ENCODE measurements at regions not wholly inside any gene's neighbourhood (a gene's known extent, or its start where the extent isn't known, plus 50 kb on each side); places are given as distances from the start of the nearest gene placed in this dataset.

DNA sequence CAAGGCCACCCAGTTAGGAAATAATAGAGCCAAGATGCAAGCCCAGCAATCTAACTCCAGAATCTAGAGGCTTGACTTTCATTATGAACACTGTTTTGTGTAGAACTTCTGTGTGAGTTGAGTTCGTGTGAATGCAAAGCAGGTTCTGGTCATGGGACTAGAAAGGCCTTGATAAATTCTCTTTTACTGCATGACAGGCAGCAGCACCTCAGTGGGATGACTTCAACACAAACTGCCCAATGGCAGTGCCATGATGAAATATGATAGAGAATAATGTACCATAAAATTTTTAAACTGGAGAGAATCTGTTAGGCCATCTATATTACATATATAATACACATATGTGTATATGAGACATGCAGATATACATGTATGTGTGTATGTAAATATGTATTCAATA, 214.5 kb downstream of the KLF5 start:
- no peak for DNase-seq

DNA sequence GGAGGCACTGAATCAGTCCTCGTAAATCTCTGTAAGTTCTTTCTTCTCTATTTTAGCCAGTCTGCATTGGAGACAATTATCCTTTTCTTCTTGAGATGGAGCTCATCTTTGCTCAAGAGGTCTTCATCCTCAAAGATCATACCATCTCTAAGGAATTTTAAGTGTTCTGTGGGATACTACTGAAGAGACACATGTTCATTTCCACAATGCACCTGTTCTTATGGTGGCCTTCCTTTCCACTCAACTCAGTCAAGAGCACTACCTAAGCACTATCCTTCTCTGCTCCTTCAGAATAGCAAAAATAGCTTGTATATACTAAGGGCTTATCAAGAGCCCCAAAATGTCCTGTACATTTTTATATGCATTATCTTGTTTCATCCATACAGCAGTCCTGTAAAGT, 214.0 kb downstream of the KLF5 start:
- DNase-seq: no peak

- no peak for DNase-seq
Observed at GRCh38 chr13:73268306-73268705, 209.5 kb downstream of the KLF5 start.

DNA sequence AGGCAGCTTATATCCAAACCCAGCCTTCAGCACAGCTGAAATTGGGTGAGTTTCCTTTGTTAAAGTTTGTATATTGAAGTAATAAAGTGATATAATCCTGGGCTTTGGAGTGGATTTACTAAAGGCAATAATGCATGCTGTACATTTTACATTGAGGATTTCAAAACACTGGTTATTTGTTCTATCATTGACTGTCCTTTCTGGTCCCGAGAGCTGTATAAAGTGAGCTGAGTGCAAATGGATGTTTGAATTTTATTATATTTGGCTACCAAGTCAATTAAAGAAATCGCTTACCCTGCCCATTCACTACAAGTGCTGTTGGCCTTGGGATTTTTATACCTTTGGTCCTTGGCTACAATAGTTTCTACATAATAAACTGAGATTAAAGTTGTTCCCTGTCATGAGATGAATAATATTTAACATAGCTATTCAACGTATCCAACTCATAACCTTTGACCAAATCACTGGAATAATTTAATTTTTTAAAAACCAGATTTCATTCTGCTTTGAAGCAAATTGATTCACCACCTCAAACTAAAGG, 207.9 kb downstream of the KLF5 start:
- DNase-seq: no peak

GRCh38 chr13:73262862-73263627, 204.2 kb downstream of the KLF5 start:
- DNase-seq: no peak

DNA sequence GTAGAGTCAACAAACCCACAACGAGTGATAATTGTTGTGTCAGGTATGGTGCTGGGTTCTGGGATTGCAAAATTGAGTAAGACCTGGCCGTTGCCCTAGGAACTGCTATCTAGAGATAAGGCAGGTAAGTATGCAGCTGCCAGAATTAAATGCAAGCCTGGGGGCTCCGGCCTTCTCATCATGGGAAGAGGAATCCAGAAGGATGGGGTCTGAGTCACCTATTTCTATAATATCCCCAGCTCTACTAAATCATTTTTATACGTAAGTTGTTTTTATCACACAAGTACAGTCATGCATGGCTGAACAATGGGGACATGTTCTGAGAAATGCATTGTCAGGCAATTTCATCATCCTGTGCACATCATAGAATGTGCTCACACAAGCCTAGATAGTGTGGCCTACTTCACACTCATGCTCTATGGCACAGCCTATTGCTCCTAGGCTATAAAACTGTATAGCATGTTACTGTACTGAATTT, 203.0 kb downstream of the KLF5 start:
- DNase-seq: no peak

- DNase-seq: no peak
Observed at GRCh38 chr13:73259061-73260017, 200.5 kb downstream of the KLF5 start.

- DNase-seq: no peak
Observed at GRCh38 chr13:73258406-73258805, 199.6 kb downstream of the KLF5 start.

DNA sequence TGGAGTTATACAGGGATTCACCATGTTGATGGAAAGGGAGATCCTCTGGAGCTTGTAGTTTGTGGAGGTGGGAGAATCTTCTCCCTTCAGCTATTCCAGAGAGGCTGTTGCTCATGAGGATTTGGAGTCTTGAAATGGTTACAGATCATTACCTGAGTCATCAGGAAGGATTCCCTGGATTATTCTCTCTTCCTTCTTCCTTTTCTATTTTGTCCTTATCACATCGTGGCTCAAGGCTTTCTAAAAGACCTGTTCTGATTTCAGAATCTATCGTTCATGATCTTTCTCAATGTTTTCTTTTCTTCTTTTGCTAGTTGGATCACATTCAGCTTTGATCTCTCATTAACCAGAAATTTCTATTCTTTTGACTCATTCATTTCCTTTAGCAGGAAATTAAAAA, 196.0 kb downstream of the KLF5 start:
- DNase-seq: no peak

GRCh38 chr13:73251626-73252265, 192.9 kb downstream of the KLF5 start:
- DNase-seq: no peak

GRCh38 chr13:73250061-73250460, 191.3 kb downstream of the KLF5 start:
- DNase-seq: no peak

DNA sequence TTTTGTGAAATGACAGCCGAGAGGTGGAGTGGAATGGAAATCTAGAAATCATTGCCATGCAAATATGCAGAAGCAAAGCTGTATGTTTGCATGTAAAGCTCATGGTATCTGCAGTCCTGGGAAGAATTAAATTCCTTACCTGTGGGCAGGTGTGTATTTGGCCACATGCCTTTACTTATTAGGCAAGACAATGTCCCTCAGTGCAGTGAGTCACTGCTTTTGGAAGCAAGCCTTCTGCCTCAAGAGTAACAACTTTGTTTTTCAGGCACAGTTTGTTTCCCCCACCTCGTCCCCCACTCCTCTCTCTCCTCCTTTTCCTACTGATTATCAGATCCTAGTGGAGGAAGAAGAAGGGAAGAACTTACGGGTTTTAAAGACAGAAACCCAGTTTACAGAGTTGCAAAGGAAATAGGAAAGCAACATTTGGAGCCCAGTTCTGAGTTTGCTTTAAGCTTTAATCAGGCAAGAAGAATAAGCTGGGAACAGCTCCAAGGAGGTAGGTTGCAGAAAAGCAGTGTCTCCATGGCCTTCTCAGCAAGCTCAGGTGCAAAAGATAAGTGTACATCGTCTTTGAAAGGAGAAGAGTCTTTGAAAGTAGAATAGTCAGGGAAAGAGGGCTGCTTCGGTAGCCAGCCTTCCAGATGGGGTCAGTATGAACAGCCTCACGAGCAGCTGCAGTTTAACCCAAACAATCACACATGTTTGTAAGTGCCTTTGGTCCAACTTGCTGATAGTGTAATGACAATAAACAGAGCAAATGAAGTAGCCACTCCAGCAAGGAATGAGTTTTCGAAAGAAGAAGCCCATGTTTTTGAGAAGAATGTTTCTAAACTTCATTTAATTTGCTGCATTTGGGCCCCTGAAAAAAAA, 190.1 kb downstream of the KLF5 start:
- DNase-seq: no peak

- no peak for DNase-seq
Observed at GRCh38 chr13:73248154-73248553, 189.3 kb downstream of the KLF5 start.

DNA sequence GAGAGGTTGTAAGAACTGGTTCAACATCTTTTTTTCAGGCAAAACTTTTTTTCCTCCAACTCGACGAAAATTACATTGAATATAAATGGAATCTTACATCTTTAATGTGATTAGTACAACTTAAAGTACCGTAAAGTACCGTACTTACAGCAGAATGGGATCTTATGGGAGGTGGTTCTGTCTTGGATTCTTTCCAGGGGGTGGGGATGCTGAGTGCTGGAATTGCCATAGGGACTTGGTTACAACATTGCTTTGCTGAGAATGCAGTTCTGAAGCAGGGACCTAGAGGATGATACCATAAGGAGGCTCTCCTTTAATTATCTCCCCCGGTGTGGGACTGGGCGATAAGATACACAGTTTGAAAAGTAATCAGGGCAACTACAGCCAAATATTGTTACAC, 186.4 kb downstream of the KLF5 start:
- no peak for DNase-seq

- DNase-seq: no peak
Observed at GRCh38 chr13:73244467-73244866, 185.7 kb downstream of the KLF5 start.

DNA sequence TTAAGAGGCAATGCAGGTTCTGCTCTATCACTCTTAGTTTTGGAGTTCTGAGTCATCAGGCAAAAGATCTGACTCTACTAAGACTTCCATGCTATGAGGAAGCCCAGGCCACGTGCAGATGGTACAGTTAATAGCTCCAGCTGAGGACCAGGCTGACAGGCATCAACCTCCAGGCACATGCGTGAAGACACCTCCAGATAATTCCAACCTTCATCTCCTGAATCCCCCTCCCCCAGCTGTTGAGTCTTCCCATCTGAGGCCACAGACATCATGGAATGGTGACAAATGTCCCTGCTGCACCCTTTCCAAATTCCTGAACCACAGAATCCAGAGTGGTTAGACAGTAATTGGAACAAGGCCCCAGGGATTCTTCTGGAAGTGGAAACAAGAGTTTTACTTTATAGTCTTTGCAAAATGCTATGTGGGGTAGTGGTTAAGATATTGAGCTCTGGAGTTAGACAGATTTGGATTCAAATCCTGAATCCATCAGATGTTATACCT, 183.8 kb downstream of the KLF5 start:
- DNase-seq: no peak

DNA sequence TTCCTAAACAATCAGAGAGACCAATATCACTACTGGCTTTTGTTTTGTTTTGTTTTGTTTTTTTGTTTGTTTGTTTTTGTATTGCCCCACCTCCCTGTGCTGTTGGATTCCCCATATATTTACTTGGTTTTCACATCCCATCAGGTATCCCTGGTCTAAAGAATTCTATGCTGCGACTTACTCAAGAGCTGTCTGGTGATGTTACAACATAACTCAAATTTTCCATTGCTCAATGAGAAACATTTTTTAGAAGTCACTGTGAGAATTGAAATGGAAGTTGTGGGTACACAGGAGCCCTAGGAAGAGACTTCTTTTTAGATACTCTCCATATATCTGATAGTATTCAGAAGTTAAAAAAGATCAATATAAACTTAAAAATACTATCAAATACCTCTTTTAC, 181.4 kb downstream of the KLF5 start:
- DNase-seq: no peak

- DNase-seq: no peak
Observed at GRCh38 chr13:73235385-73235784, 176.6 kb downstream of the KLF5 start.

GRCh38 chr13:73231471-73231870, 172.7 kb downstream of the KLF5 start:
- no peak for DNase-seq

DNA sequence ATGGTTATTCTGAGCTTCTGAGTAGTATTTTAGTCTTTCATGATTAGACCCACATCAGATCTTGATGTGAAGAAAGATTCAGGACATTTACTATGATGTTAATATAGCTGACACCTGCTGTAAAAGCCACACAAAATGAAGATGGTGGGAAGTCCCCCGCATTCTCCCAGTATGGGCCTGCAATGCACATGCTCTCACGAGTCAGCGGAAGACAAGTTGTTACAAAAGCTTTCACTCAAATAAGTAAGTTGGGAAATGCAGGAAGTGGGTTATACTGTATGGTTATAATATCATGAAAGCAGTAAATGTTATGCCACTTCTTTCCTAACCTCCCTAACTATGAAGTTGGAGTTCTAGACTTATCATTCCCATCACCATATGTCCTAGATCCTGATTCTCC, 171.9 kb downstream of the KLF5 start:
- no peak for DNase-seq

DNA sequence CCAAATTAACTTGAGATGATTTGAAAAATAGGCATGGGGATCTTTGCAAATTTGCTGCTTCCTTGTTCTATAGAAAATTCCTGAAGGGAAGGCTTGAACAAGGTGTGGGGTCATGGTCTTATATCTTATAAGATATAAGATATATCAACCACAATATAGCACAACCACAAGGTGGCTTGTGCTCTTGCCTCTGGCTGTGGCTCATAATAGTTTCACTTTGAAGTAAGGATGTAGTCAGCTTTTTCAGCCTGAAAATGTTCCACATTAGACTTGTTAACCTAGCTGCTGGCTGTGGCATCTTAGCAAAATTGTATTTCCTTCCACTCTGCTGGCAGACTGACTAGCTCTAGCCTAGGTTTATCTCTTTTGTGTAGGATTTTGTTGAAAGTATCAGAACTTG, 169.7 kb downstream of the KLF5 start:
- DNase-seq: no peak

DNA sequence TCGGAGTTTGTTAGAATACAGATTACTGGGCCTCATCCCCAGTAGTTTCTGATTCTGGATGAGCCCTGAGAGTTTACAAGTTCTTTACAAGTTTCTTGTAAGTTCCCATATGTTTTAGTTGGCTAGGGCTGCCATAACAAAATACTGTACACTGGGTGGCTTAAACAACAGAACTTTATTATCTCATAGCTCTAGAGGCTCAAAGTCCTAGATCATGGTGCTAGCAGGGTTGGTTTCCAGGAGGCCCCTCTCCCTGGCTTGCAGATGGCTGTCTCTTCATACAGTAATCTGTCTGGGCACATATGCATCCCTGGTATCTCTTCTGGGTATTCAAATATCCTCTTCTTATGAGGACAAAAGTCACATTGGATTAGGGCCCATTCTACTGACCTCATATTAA, 167.2 kb downstream of the KLF5 start:
- DNase-seq: no peak
